Type B pancreatic cell (in vitro differentiated cells): ENCODE measurements at regions not wholly inside any gene's neighbourhood (a gene's known extent, or its start where the extent isn't known, plus 50 kb on each side); places are given as distances from the start of the nearest gene placed in this dataset.

ENCODE experiments used
- DNase-seq: peaks from one replicate; pipeline ENCODE4 v3.0.0; 2021; ENCODE audit warnings: mixed read lengths; ENCODE audit not compliant: unreplicated experiment; ENCODE audit errors: extremely low spot score
- H3K27ac Mint-ChIP-seq: 2 replicates; pipeline ENCODE4 v1.8.0; 2021; ENCODE audit warnings: mild to moderate bottlenecking, mixed read lengths
- H3K27me3 Mint-ChIP-seq: 2 replicates; pipeline ENCODE4 v1.8.0; 2021; ENCODE audit warnings: mixed read lengths
- H3K36me3 Mint-ChIP-seq: 2 replicates; pipeline ENCODE4 v1.8.0; 2021; ENCODE audit warnings: mixed read lengths
- H3K4me1 Mint-ChIP-seq: one replicate; pipeline ENCODE4 v1.8.0; 2021; ENCODE audit warnings: mixed read lengths; ENCODE audit not compliant: unreplicated experiment
- H3K4me3 Mint-ChIP-seq: 2 replicates; pipeline ENCODE4 v1.8.0; 2021; ENCODE audit warnings: mild to moderate bottlenecking, mixed read lengths
- H3K9me3 Mint-ChIP-seq: 2 replicates; pipeline ENCODE4 v1.8.0; 2021; ENCODE audit warnings: mixed read lengths
- CTCF ChIP-seq: fragments of 200-600 bp; sonication (generic); conservative IDR thresholded peaks from 2 replicates; pipeline ENCODE4 v1.5.0; 2021; ENCODE audit warnings: antibody characterized with exemption, mild to moderate bottlenecking

- no peaks in the 10 kb centered on the region for H3K36me3 Mint-ChIP-seq
- no peak for DNase-seq
- no peak overlapping the region for H3K27ac Mint-ChIP-seq
These were observed 292.3 kb downstream of the DAD1 start for GRCh38 chr14:22296722-22297121.

GRCh38 chr14:22296088-22296487 lies 292.9 kb downstream of the DAD1 start:
- no peak for TF ChIP-seq CTCF
- Mint-ChIP-seq H3K27ac (peak overlapping the region; percentile 30), H3K27me3 (no peaks in the 10 kb centered on the region), H3K36me3 (no peaks in the 10 kb centered on the region), H3K4me3 (peak overlapping the region; percentile 61), H3K4me1 (peaks cover 21% of the 10 kb centered on the region), H3K9me3 (no peaks in the 10 kb centered on the region)
- DNase-seq: no peak

More at GRCh38 chr14:22296722-22297121, 292.3 kb downstream of the DAD1 start:
- no peaks in the 10 kb centered on the region for H3K27me3 Mint-ChIP-seq
- no peaks in the 10 kb centered on the region for H3K9me3 Mint-ChIP-seq
- no peak for TF ChIP-seq CTCF
- H3K4me1 Mint-ChIP-seq: peaks cover 21% of the 10 kb centered on the region
- H3K4me3 Mint-ChIP-seq: peak overlapping the region; percentile 61

- Mint-ChIP-seq H3K9me3 (peaks cover 2% of the 10 kb centered on the region), H3K4me3 (no peak overlapping the region), H3K27ac (no peak overlapping the region), H3K27me3 (no peaks in the 10 kb centered on the region), H3K36me3 (no peaks in the 10 kb centered on the region), H3K4me1 (peaks cover 9% of the 10 kb centered on the region)
- no peak for TF ChIP-seq CTCF
- DNase-seq: no peak
These were observed 297.6 kb downstream of the DAD1 start for GRCh38 chr14:22291406-22291805.

GRCh38 chr14:22289570-22289969 lies 299.5 kb downstream of the DAD1 start:
- no peaks in the 10 kb centered on the region for H3K27me3 Mint-ChIP-seq
- peaks cover 5% of the 10 kb centered on the region for H3K4me1 Mint-ChIP-seq
- peaks cover 5% of the 10 kb centered on the region for H3K9me3 Mint-ChIP-seq
- no peaks in the 10 kb centered on the region for H3K36me3 Mint-ChIP-seq
- TF ChIP-seq CTCF: no peak
- H3K27ac Mint-ChIP-seq: peak overlapping the region; percentile 22
- no peak for DNase-seq
- no peak overlapping the region for H3K4me3 Mint-ChIP-seq

- Mint-ChIP-seq H3K9me3 (peaks cover 5% of the 10 kb centered on the region), H3K4me3 (no peak overlapping the region), H3K27me3 (no peaks in the 10 kb centered on the region), H3K4me1 (peaks cover 28% of the 10 kb centered on the region), H3K36me3 (no peaks in the 10 kb centered on the region), H3K27ac (no peak overlapping the region)
- TF ChIP-seq CTCF: no peak
- DNase-seq: no peak
These were observed 303.0 kb downstream of the DAD1 start for GRCh38 chr14:22285991-22286390.

GRCh38 chr14:22282949-22283348 lies 306.1 kb downstream of the DAD1 start:
- Mint-ChIP-seq H3K4me3 (no peak overlapping the region), H3K27ac (no peak overlapping the region), H3K4me1 (peaks cover 27% of the 10 kb centered on the region), H3K27me3 (no peaks in the 10 kb centered on the region), H3K9me3 (peaks cover 5% of the 10 kb centered on the region), H3K36me3 (no peaks in the 10 kb centered on the region)
- DNase-seq: no peak
- no peak for TF ChIP-seq CTCF
